Fibroblast of pulmonary artery (primary cell): ENCODE measurements at regions not wholly inside any gene's neighbourhood (a gene's known extent, or its start where the extent isn't known, plus 50 kb on each side); places are given as distances from the start of the nearest gene placed in this dataset.

Source experiments
- DNase-seq: peaks from one replicate; pipeline ENCODE4 v3.0.0-alpha.2; 2010; ENCODE audit warnings: low read depth
- H3K4me3 ChIP-seq: replicated peaks from 2 replicates; pipeline ENCODE4 v1.5.1; 2011; ENCODE audit warnings: low read depth, mild to moderate bottlenecking, control low read depth, low read length, moderate library complexity
- CTCF ChIP-seq: IDR thresholded peaks from 2 replicates; pipeline ENCODE4 v1.5.1; 2011; ENCODE audit warnings: mild to moderate bottlenecking, control low read depth, low read length, inconsistent platforms; ENCODE audit errors: missing control alignments

GRCh38 chr21:22679207-22679606, 1681.0 kb downstream of the NCAM2 start:
- DNase-seq, result no peak
- no peak overlapping the region for H3K4me3 ChIP-seq
- TF ChIP-seq CTCF, result no peak

DNA sequence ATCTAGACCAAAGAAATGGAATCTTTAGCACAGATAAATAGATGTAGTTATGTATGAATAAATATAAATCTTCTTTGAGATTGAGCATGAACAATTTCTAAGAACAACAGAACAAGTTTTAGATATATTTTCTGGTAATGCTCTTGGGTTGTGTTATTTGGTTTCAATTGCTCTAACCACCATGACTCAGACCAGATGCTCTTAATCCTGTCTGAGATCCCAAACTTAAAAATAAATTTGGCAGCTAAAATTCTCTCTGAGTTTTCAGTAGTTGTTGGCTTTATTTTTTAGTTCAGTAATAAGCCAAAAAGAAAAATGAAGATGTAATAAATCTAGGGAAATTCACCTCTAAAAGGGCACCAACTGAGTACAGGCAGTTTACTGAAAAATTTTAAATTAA, 1693.4 kb downstream of the NCAM2 start:
- TF ChIP-seq CTCF, result no peak
- DNase-seq, result no peak

DNA sequence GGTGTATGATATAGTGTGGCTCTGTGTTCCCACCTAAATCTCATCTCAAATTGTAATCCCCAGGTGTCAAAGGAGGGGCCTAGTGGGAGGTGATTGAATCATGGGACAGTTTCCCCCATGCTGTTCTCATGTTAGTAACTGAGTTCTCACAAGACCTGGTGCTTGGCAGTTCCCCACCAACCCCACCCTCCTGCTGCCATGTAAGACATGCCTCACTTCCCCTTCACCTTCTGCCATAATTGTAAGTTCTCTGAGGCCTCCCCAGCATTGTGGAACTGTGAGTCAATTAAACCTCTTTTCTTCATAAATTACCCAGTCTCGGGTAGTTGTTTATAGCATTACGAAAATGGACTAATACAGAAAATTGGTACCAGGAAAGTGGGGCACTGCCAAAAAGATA, 1705.3 kb downstream of the NCAM2 start:
- no peak for TF ChIP-seq CTCF
- no peak overlapping the region for H3K4me3 ChIP-seq
- DNase-seq, result no peak

More for the DNA sequence above, 1693.4 kb downstream of the NCAM2 start:
- no peak overlapping the region for H3K4me3 ChIP-seq

DNA sequence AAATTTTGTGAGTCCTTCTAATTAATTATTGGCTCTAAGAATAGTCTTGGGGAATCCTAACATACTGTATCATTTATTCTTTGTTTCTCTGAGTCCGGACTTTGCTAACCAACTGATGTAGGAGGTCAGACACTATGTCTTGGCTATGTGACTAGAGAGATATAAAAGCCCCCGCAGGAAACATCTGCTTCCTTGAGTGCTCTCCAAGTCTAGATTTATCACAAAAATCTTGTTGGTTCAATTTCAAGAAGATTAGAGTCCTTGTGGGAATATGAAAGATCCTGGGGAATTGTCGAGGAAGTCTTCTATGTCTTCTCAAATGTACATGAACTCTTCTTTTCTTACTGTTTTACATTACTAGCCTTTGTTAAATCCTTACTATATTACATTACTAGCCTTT, 1712.5 kb downstream of the NCAM2 start:
- no peak for DNase-seq
- no peak for TF ChIP-seq CTCF
- no peak overlapping the region for H3K4me3 ChIP-seq

GRCh38 chr21:22711636-22712035, 1713.4 kb downstream of the NCAM2 start:
- DNase-seq, result peak; percentile 1
- TF ChIP-seq CTCF, result no peak
- no peak overlapping the region for H3K4me3 ChIP-seq

- TF ChIP-seq CTCF, result no peak
- no peak for DNase-seq
Observed at GRCh38 chr21:22725436-22725835, 1727.2 kb downstream of the NCAM2 start.

GRCh38 chr21:22728091-22728490, 1729.9 kb downstream of the NCAM2 start:
- H3K4me3 ChIP-seq, result no peak overlapping the region
- no peak for TF ChIP-seq CTCF
- DNase-seq, result no peak

More at GRCh38 chr21:22725436-22725835, 1727.2 kb downstream of the NCAM2 start:
- H3K4me3 ChIP-seq, result no peak overlapping the region
